ENCODE measurements at regions not wholly inside any gene's neighbourhood (a gene's known extent, or its start where the extent isn't known, plus 50 kb on each side); places are given as distances from the start of the nearest gene placed in this dataset.

DNA sequence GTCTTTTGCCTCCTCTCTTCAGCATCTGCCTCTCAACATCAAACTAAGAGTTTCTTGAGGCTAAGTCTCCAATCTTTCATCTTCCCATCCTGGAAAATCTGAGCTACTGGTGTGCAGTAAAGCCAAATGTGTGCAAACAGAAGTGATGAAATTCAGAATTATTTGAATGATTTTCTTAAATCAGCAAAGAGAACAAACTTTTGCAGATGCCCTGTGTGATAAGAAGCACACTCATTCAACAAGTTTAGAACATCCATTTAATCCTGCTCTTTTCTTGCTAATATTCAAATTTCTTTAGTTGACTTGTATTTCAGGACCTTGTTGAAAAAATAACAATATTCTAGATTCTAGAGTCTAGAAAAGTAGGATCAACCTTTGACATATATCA is 1374.9 kb upstream of the CELF4 start:
- TF ChIP-seq, protein P1, sequence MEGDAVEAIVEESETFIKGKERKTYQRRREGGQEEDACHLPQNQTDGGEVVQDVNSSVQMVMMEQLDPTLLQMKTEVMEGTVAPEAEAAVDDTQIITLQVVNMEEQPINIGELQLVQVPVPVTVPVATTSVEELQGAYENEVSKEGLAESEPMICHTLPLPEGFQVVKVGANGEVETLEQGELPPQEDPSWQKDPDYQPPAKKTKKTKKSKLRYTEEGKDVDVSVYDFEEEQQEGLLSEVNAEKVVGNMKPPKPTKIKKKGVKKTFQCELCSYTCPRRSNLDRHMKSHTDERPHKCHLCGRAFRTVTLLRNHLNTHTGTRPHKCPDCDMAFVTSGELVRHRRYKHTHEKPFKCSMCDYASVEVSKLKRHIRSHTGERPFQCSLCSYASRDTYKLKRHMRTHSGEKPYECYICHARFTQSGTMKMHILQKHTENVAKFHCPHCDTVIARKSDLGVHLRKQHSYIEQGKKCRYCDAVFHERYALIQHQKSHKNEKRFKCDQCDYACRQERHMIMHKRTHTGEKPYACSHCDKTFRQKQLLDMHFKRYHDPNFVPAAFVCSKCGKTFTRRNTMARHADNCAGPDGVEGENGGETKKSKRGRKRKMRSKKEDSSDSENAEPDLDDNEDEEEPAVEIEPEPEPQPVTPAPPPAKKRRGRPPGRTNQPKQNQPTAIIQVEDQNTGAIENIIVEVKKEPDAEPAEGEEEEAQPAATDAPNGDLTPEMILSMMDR (IDR thresholded peaks at IDR 0.05): no peak
- no peak for TF ChIP-seq POLR2A (IDR thresholded peaks at IDR 0.05)
- TF ChIP-seq POLR2AphosphoS5 (IDR thresholded peaks at IDR 0.05): no peak

Data from sigmoid colon (tissue), 4 donors.